ENCODE measurements at regions not wholly inside any gene's neighbourhood (a gene's known extent, or its start where the extent isn't known, plus 50 kb on each side); places are given as distances from the start of the nearest gene placed in this dataset.

GRCh38 chr7:91330866-91331265 is 66.6 kb downstream of the FZD1 start:
- TF ChIP-seq ZFX (IDR thresholded peaks at IDR 0.05; ENCODE audit: borderline replicate concordance) (no peak), CTCF (IDR thresholded peaks at IDR 0.05) (no peak)

GRCh38 chr7:91336106-91336505 is 71.9 kb downstream of the FZD1 start:
- no peak for TF ChIP-seq ZFX (IDR thresholded peaks at IDR 0.05; ENCODE audit: borderline replicate concordance)
- TF ChIP-seq CTCF (IDR thresholded peaks at IDR 0.05): no peak
- H3K27ac ChIP-seq: no peak overlapping the region

More at GRCh38 chr7:91330866-91331265, 66.6 kb downstream of the FZD1 start:
- no peak overlapping the region for H3K27ac ChIP-seq

GRCh38 chr7:91338226-91339020 is 74.2 kb downstream of the FZD1 start:
- no peak overlapping the region for H3K27ac ChIP-seq
- TF ChIP-seq CTCF (IDR thresholded peaks at IDR 0.05): no peak
- no peak for TF ChIP-seq ZFX (IDR thresholded peaks at IDR 0.05; ENCODE audit: borderline replicate concordance)

- TF ChIP-seq ZFX (IDR thresholded peaks at IDR 0.05; ENCODE audit: borderline replicate concordance) (no peak), CTCF (IDR thresholded peaks at IDR 0.05) (no peak)
- H3K27ac ChIP-seq: no peak overlapping the region
Measured at GRCh38 chr7:91342346-91342745, 78.1 kb downstream of the FZD1 start.

- TF ChIP-seq ZFX (IDR thresholded peaks at IDR 0.05; ENCODE audit: borderline replicate concordance) (no peak), CTCF (IDR thresholded peaks at IDR 0.05) (no peak)
- H3K27ac ChIP-seq: no peak overlapping the region
Measured at GRCh38 chr7:91343420-91343960, 79.3 kb downstream of the FZD1 start.

- no peak for TF ChIP-seq ZFX (IDR thresholded peaks at IDR 0.05; ENCODE audit: borderline replicate concordance)
- no peak for TF ChIP-seq CTCF (IDR thresholded peaks at IDR 0.05)
- H3K27ac ChIP-seq: no peak overlapping the region
Measured at GRCh38 chr7:91343996-91344629, 79.9 kb downstream of the FZD1 start.

- no peak for TF ChIP-seq ZFX (IDR thresholded peaks at IDR 0.05; ENCODE audit: borderline replicate concordance)
- TF ChIP-seq CTCF (IDR thresholded peaks at IDR 0.05): no peak
- no peak overlapping the region for H3K27ac ChIP-seq
Measured at GRCh38 chr7:91344911-91345310, 80.7 kb downstream of the FZD1 start.

Measured in 22Rv1 (cell line).